ENCODE measurements at regions not wholly inside any gene's neighbourhood (a gene's known extent, or its start where the extent isn't known, plus 50 kb on each side); places are given as distances from the start of the nearest gene placed in this dataset.

DNA sequence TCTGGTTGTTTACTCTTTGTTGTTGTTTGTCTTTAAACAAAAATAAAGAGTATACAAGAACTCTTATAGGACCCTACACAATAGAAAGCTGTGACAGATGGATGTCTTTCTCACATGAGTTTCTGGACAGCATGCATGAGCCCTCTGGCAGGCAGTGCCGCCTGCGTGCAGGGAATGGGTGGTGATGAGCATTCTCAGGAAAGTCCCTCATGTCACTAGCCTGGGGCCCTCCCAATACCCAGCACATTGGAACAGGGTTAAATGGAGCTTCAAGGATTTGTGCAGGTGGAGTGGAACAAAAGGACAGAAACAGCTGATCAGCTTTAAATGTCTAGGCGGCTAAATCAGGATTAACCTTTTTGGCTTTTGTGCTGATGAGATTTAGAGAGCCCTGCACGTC lies 181.0 kb upstream of the CD180 start:
- TF ChIP-seq, protein P1, sequence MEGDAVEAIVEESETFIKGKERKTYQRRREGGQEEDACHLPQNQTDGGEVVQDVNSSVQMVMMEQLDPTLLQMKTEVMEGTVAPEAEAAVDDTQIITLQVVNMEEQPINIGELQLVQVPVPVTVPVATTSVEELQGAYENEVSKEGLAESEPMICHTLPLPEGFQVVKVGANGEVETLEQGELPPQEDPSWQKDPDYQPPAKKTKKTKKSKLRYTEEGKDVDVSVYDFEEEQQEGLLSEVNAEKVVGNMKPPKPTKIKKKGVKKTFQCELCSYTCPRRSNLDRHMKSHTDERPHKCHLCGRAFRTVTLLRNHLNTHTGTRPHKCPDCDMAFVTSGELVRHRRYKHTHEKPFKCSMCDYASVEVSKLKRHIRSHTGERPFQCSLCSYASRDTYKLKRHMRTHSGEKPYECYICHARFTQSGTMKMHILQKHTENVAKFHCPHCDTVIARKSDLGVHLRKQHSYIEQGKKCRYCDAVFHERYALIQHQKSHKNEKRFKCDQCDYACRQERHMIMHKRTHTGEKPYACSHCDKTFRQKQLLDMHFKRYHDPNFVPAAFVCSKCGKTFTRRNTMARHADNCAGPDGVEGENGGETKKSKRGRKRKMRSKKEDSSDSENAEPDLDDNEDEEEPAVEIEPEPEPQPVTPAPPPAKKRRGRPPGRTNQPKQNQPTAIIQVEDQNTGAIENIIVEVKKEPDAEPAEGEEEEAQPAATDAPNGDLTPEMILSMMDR (IDR thresholded peaks at IDR 0.05; ENCODE audit: insufficient read depth, low read depth, low read length) = no peak
- TF ChIP-seq EZH2 (IDR thresholded peaks at IDR 0.05; ENCODE audit: insufficient read depth, low read length) = no peak

Data from astrocyte (in vitro differentiated cells and primary cell).